ENCODE measurements at regions not wholly inside any gene's neighbourhood (a gene's known extent, or its start where the extent isn't known, plus 50 kb on each side); places are given as distances from the start of the nearest gene placed in this dataset.

DNA sequence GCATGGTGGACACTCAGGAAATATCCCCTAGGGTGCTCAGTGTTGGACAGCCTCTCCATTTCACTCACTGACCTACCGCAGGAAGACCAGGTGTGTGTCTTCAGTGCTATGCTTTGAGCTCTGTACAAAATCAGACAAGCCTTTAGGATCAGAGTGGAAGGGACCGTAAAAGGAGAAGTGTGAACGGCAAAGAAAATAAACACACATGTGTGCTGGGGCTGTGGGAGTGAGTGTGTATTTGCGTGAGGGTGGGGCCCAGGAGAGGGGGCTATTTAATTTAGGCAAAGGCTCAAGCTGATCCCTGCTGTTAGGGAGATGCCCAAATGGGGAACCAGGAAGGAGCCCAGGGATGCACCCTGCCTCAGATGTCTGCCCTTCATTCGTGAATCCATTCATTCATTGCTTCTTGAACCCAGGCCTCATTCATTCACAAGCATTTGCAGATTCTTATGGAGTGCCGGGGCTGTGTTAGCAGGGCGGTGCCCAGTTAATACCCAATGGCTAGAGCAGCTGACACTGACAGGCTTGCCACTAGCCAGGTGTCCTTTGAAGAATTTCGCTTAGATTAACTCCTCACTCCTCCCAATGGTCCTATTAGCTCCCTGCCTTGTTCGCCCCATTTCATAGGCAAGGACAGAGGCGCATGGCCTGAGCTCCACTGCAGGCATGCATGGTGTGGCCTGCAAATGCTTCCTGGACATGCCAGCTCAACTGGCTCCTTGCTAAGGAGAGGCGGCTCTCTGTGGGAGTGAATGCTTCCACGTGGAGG is 296.7 kb upstream of the FOXF1 start:
- TF ChIP-seq, protein P1, sequence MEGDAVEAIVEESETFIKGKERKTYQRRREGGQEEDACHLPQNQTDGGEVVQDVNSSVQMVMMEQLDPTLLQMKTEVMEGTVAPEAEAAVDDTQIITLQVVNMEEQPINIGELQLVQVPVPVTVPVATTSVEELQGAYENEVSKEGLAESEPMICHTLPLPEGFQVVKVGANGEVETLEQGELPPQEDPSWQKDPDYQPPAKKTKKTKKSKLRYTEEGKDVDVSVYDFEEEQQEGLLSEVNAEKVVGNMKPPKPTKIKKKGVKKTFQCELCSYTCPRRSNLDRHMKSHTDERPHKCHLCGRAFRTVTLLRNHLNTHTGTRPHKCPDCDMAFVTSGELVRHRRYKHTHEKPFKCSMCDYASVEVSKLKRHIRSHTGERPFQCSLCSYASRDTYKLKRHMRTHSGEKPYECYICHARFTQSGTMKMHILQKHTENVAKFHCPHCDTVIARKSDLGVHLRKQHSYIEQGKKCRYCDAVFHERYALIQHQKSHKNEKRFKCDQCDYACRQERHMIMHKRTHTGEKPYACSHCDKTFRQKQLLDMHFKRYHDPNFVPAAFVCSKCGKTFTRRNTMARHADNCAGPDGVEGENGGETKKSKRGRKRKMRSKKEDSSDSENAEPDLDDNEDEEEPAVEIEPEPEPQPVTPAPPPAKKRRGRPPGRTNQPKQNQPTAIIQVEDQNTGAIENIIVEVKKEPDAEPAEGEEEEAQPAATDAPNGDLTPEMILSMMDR (conservative IDR thresholded peaks at IDR 0.05; ENCODE audit: low read depth, low read length): no peak
- no peak for TF ChIP-seq EZH2 (IDR thresholded peaks at IDR 0.05; ENCODE audit: low read length, unreplicated experiment)

All from PC-3 (cell line).